Adrenal gland (tissue), 9 donors: ENCODE measurements at regions not wholly inside any gene's neighbourhood (a gene's known extent, or its start where the extent isn't known, plus 50 kb on each side); places are given as distances from the start of the nearest gene placed in this dataset.

Source experiments
- DNase-seq, 7 donors: peaks; one replicate each; pipeline ENCODE4 v3.0.0-alpha.2; 2019 to 2020
- H3K27ac ChIP-seq, 5 donors: fragments of 200-600 bp; sonication (generic) in 4 of 5; 1 replicate in 3 of 5; 2 replicates in 2 of 5; pipeline versions ENCODE4 v1.5.1 to v1.8.0; 2016 to 2020; ENCODE audit warnings: mild to moderate bottlenecking in 1 of 5
- H3K27me3 ChIP-seq: fragments of 200-600 bp; 2 replicates; pipeline ENCODE4 v1.8.0; 2021
- H3K36me3 ChIP-seq, 2 donors: fragments of 200-600 bp; replicated peaks in 1 of 2; 1 replicate in 1 of 2; 2 replicates in 1 of 2; pipeline versions ENCODE4 v1.5.1 to v1.8.0; 2018 to 2022
- H3K4me1 ChIP-seq, 2 donors: fragments of 200-600 bp; replicated peaks in 1 of 2; 1 replicate in 1 of 2; 2 replicates in 1 of 2; pipeline versions ENCODE4 v1.5.1 to v1.8.0; 2018 to 2021
- H3K4me3 ChIP-seq, 4 donors: fragments of 200-600 bp; sonication (generic) in 3 of 4; one replicate each; pipeline ENCODE4 v1.5.1; 2016 to 2018
- H3K9me3 ChIP-seq, 3 donors: fragments of 200-600 bp; sonication (generic) in 1 of 3; replicated peaks in 1 of 3; 1 replicate in 2 of 3; 2 replicates in 1 of 3; pipeline versions ENCODE4 v1.5.1 to v1.8.0; 2016 to 2021
- POLR2A ChIP-seq, 2 donors: fragments of 450-650 bp; IDR thresholded peaks; one replicate each; pipeline ENCODE4 v1.6.1; 2017; ENCODE audit warnings: antibody characterized with exemption in 2 of 2, mild to moderate bottlenecking in 2 of 2, moderate library complexity in 1 of 2
- WGBS, 4 donors: extraction: QIAGEN DNeasy Blood & Tissue Kit in 2 of 4; methylation state at CpG; one replicate each; pipeline versions ENCODE4 v1.1.5 to v1.1.7; 2013 to 2017; 5-methylcytosine and 5-hydroxymethylcytosine counted together
- intact Hi-C, 2 donors: fragments of 100-400 bp; cut with DNase I; formaldehyde crosslinking; loops; one replicate each; pipeline versions ENCODE4 v1.14.1 to v1.15.0; 2022 to 2023
- TF ChIP-seq, protein P1 (sequence below), 6 experiments: fragments of 450-650 bp in 4 of 6; fragments of 200-600 bp in 2 of 6; sonication (generic) in 1 of 6; IDR thresholded peaks; 1 replicate in 5 of 6; 2 replicates in 1 of 6; pipeline versions ENCODE4 v1.5.1 to v1.8.0; 2016 to 2021; ENCODE audit warnings: antibody characterized with exemption in 6 of 6, mild to moderate bottlenecking in 2 of 6, moderate library complexity in 1 of 6
- donor health status: healthy with polysubstance abuse.
- donor health status: Bipolar disorder and iron deficiency.
- donor health status: DM: yes; HTN: yes; CAD: no.
- donor health status: DM: no; HTN: no; CAD: no.
- donor health status: DM: no; HTN: no; CAD: no.

DNA sequence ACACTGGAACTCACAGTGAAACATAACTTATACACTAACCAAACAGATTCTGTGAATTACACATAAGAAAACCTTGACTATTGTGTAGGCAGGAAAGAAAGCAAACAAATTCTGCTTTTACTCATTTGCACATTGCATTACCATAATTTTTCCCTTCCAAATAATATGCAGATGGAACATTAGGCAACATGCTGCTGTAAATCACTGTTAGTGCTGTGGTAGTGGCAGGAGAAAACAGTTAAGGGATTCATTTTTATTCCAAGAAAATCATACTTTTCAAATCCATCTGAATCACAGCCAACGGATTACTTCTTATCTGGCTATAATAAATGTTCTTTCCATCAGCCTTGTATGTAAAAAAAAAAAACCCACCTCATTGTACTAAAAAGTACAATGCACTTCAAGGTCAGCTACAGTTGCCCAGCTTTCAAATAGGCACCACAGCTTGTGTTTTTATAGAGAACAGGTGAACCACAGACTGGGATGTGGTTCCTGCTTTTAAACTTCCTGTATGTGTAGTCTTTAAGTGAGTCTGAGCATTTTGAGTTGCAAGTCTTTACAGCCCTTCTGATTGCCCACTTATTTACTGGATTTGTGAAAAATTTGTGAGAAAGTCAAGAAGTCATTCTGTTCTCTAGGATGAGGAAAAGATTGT lies 590.0 kb upstream of the SEMA3D start:
- intact Hi-C loops = no loop called here
- 15 to 30% (median 27%) methylated on average over 1 of the region's 1 CpG for WGBS, 4 donors

DNA sequence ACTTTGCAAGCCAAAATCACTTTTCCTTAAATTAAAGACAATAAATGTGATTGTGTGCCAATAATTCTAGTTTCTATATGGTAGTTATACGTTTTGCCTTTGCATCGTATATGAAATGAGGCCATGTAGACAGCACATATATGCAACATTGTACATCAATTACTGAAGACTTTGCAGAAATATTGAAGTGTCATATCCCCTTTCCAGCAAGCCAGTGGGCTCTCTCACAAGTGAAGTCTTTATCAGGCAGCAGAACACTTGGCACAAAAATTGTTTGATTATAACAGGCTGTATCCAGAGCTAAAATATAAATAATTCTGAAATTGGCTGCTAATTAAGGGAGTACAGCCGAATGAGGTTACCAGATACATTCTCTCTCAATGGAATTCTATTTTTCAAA lies 588.6 kb upstream of the SEMA3D start:
- TF ChIP-seq, protein P1, sequence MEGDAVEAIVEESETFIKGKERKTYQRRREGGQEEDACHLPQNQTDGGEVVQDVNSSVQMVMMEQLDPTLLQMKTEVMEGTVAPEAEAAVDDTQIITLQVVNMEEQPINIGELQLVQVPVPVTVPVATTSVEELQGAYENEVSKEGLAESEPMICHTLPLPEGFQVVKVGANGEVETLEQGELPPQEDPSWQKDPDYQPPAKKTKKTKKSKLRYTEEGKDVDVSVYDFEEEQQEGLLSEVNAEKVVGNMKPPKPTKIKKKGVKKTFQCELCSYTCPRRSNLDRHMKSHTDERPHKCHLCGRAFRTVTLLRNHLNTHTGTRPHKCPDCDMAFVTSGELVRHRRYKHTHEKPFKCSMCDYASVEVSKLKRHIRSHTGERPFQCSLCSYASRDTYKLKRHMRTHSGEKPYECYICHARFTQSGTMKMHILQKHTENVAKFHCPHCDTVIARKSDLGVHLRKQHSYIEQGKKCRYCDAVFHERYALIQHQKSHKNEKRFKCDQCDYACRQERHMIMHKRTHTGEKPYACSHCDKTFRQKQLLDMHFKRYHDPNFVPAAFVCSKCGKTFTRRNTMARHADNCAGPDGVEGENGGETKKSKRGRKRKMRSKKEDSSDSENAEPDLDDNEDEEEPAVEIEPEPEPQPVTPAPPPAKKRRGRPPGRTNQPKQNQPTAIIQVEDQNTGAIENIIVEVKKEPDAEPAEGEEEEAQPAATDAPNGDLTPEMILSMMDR (IDR thresholded peaks at IDR 0.05) = no peak
- no peak for TF ChIP-seq POLR2A (IDR thresholded peaks at IDR 0.05)
- intact Hi-C loops = no loop called here
- 72 to 74% (median 73%) methylated on average over 3 of the region's 3 CpGs for WGBS, 4 donors

More for the DNA sequence above, 590.0 kb upstream of the SEMA3D start:
- H3K27me3 ChIP-seq = no peaks in the 10 kb centered on the region
- no peaks in the 10 kb centered on the region for H3K4me1 ChIP-seq
- peak in 1 of 7 donors; percentile 8 for DNase-seq
- TF ChIP-seq, protein P1 (IDR thresholded peaks at IDR 0.05) = no peak
- TF ChIP-seq POLR2A (IDR thresholded peaks at IDR 0.05) = no peak
- no peaks in the 10 kb centered on the region for H3K36me3 ChIP-seq
- H3K27ac ChIP-seq = no peak overlapping the region
- H3K4me3 ChIP-seq = no peak overlapping the region
- no peaks in the 10 kb centered on the region for H3K9me3 ChIP-seq

DNA sequence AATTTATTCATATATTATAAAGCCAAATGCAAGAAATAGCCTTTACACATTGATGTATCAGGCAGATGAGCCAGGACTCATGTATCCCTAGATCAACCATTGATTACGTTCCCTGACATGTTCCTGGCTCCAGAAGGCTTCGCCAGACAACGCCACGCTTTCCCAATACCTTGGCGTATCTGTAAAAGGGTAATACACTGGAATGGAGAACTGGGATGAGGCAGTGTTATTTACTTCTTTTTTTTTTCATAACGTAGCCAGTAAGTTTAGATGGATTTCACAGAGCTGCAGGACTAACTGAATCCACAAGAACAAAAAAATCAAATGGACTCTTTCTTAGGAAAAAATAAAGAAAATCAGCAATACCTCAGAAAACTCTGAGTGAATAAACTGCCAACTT lies 588.1 kb upstream of the SEMA3D start:
- Histone ChIP-seq H3K27me3 (no peaks in the 10 kb centered on the region), H3K9me3 (no peaks in the 10 kb centered on the region), H3K27ac (no peak overlapping the region), H3K36me3 (no peaks in the 10 kb centered on the region), H3K4me1 (no peaks in the 10 kb centered on the region), H3K4me3 (no peak overlapping the region)
- TF ChIP-seq, protein P1 (IDR thresholded peaks at IDR 0.05) = no peak
- TF ChIP-seq POLR2A (IDR thresholded peaks at IDR 0.05) = no peak
- 81 to 87% (median 84%) methylated on average over 6 of the region's 6 CpGs for WGBS, 4 donors
- DNase-seq = no peak
- intact Hi-C loops = no loop called here

More for the DNA sequence above, 588.6 kb upstream of the SEMA3D start:
- Histone ChIP-seq H3K27ac (no peak overlapping the region), H3K27me3 (no peaks in the 10 kb centered on the region), H3K9me3 (no peaks in the 10 kb centered on the region), H3K4me3 (no peak overlapping the region), H3K36me3 (no peaks in the 10 kb centered on the region), H3K4me1 (no peaks in the 10 kb centered on the region)
- no peak for DNase-seq

DNA sequence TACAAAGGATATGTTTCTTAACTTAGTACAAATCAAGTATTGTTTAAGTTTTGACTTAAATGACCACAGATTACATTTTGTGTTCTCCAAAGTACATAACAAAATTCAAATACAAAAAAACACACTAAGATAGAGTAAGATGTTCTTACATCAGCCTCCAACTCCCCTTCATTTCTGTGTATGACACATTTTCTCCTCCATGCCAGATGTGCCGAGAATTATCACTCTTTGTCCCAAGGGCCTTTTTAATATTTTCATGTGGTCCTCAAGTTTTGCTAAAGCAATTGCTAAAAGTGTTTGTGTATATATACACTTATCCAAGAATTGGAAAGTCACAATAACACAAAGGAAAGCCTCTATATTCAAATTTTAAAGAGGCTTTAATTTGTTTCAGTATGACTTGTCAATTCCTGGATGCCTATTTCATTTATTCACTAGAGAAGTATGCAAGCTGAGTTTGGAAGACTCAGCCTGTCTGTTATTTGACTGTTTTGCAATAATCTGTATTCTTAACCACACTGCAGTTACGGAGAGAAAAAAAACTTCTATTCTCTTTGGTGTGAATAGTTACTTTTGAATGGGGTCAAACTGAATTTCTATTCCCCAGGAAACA lies 586.4 kb upstream of the SEMA3D start:
- WGBS, 4 donors = 62 to 78% (median 69%) methylated on average over 2 of the region's 2 CpGs
- Histone ChIP-seq H3K4me3 (no peak overlapping the region), H3K27ac (no peak overlapping the region), H3K9me3 (no peaks in the 10 kb centered on the region), H3K4me1 (no peaks in the 10 kb centered on the region), H3K27me3 (no peaks in the 10 kb centered on the region), H3K36me3 (no peaks in the 10 kb centered on the region)
- DNase-seq = no peak
- intact Hi-C loops = no loop called here
- TF ChIP-seq, protein P1 (IDR thresholded peaks at IDR 0.05) = no peak
- TF ChIP-seq POLR2A (IDR thresholded peaks at IDR 0.05) = no peak
